HG03175 (cell line): ENCODE measurements at regions not wholly inside any gene's neighbourhood (a gene's known extent, or its start where the extent isn't known, plus 50 kb on each side); places are given as distances from the start of the nearest gene placed in this dataset.

Experiments used
- ATAC-seq: cut with Tn5 transposase; IDR thresholded peaks from one replicate; pipeline ENCODE4 v1.9.1; 2021; ENCODE audit warnings: mild to moderate bottlenecking, moderate library complexity; ENCODE audit not compliant: unreplicated experiment

DNA sequence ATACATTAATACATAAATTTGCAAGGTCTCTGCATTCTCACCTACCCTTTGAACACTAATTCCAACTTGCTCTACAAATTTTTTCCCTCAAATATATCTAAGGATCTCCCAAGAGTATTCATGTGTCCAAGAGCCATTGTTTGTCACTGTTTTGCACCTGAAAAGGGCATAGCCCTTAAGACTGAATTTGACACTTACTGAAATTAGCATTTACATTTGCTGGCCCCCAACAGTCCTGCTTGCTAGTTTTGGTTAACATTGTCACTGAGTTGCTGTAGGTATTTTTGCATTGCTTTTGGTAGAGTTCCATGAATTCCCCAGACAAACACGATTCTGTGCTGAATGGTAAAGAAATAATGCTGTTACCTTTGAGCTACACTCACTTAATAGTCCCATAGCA is 57.3 kb downstream of the KCNA4 start:
- ATAC-seq: no peak

DNA sequence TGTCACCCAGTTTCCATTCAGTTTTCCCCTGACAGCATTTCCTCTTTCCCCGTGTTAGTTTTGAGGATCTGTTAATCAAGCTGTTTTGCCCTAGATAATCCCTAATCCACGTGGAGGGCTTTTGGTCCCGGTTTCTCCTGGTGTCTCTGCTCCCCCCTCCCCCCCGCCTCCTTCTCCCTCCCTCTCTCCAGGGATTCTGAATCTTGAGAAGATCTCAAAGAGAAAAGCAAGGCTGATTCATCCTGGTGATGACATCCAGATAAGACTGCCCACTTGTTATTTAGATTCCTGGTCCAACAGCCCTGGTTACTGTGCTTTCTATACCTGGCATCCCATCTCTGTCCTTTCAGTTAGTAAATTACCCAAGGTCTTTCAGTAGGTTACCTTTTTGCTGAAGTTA is 59.4 kb downstream of the KCNA4 start:
- no peak for ATAC-seq

DNA sequence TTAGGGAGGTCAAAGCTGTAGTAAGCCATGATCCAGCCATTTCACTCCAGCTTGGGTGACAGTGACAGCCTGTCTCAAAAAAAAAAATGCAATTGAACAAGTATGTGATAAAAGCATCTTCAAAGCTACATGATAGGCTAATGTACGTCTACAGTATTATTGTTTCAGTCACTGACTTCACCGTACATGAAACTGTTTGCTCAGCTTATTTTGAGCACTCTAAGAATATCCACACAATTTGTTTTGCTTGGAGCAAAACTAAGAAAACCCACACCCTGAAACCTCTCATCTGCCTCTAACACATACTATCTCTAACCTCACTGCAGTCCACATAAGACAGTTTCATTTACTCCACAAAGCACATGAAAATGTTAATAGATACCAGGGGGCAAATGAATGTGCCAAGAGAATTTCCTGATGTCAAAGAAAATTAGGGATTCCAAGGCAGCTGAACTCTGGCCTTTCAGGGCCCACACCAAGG is 60.7 kb downstream of the KCNA4 start:
- ATAC-seq: no peak

DNA sequence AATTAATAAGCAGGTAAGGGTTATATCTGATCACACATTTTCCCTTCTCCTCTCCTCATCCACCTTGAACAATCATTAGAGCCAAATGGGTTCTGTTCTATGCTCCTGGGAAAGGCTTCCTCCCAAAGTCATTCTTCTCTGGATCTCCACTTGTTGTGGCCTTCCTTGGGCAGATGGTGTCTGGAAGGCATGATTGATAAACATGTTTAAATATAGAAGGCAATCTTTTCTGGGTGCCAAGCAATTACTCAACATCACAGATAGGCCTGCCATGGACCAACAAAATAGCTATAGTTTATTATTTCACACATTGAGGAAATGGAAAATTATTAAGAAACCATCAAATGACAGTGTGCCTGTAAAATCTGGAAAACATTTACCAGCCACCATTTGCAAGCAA is 73.5 kb downstream of the KCNA4 start:
- ATAC-seq: no peak

DNA sequence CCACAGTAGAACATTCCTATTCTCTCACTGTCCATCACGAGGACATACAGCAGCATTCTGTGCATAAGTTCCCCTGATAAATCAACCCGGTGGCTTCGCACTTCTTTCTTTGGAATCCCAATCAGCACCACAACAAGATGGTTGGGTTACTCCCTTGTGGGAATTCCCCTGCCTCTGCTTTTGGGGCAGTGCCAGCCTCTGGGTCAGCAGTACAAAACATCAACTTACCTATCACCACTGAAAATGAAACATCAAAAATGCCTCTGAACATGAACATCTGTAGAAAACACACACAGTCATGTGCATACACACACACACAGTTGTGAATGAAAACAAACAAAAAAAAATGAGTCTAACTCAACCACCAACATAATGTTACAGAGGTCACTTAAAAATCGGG is 79.3 kb downstream of the KCNA4 start:
- no peak for ATAC-seq

DNA sequence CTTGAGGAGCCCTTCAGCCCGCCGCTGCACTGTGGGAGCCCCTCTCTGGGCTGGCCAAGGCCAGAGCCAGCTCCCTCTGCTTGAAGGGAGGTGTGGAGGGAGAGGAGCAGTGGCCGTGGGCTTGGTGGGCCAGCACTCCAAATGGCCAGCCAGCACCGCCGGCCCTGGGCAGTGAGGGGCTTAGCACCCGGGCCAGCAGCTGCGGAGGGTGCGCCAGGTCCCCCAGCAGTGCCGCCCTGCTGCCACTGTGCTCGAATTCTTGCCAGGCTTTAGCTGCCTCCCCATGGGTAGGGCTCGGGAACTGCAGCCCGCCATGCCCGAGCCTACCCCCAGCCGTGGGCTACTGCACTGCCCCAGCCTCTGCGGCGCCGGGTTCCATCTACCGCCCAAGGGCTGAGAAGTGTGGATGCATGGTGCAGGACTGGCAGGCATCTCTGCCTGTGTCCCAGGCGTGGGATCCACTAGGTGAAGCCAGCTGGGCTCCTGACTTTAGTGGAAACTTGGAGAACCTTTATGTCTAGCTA is 82.7 kb downstream of the KCNA4 start:
- no peak for ATAC-seq

DNA sequence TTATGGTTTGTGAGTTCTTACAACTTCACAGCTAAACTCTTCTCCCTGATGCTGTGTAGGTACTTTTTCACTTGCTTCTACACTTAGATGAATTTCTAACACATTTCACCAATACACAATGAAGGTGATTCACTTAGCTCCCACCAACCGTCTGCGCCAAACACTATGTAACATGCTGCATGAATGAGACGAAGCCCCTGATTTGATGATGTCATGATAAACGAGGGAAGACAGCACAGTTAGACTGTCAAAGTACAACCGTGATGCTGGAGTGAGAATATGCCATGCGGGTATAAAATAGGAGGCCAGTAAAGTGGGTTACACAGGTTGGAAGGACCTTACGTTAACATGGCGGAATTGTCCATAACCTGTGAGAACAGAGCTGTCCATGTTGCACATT is 100.8 kb downstream of the KCNA4 start:
- no peak for ATAC-seq

DNA sequence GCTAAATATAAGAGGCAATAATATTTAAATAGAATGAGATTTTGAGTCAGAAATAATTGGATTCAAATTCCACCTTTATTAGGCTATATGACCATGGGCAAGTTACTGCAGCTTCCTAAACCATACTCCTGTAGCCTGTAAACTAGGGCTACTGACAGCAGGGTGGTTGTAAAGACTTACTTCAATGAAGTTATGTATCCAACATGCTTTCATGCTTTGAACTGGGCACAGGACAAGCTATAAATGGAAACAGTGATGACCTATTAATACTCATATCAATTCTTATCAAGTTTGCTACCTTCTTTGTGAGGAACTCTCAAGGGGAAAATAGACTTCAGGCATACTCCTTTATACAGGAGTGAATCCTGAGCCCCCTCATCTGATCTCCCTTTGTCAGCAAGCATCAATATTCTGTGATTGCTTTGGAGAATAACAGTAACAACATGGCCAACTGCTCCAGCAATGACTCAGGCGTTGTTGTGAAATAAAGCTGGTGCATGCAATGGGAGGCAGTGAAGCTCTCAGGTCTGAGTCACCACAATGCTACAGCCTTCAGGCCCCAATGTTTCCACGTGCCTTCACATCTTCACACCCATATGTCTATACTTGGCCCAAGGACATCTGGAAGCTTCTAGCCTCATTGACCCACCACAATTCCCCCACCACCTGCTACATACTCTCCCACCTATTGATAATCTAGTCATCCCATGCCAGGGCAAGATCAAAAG is 102.5 kb downstream of the KCNA4 start:
- ATAC-seq: no peak

DNA sequence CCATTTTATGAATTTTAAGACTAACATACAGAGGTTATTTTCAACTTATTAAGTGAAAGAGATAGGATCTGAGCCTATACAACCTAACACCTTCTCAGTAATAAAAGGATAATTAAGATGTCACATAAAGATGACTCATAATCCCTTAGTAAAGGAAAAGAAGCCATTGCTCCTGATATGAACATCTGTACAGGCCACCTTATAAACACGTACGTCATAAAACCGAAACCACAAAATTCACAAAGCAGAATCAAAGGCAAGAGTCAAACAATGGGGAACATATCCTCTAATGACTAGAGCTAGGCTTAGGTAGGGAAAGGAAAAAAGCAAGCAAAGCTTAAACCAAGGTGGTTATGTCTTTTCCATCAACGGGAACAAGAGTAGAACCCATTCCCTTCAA is 103.5 kb downstream of the KCNA4 start:
- ATAC-seq: no peak

DNA sequence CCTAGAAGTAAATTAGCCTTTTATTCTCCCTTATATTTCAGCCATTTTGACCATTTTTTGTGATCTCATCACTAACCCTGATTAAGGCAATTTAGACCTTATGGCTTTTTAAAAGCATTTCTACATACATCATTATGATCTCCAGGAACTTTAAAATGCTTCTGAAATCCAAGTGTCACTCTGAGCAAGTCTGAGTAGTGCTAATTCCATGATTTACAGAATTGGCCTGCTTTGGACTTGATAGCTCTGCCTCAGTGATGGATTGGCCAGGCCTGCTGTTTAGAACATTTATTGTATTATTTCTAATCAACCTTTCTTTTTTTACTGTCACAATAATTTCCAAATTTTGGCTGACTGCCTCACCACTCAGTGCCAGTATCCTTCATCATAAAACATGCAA is 116.4 kb downstream of the KCNA4 start:
- no peak for ATAC-seq

DNA sequence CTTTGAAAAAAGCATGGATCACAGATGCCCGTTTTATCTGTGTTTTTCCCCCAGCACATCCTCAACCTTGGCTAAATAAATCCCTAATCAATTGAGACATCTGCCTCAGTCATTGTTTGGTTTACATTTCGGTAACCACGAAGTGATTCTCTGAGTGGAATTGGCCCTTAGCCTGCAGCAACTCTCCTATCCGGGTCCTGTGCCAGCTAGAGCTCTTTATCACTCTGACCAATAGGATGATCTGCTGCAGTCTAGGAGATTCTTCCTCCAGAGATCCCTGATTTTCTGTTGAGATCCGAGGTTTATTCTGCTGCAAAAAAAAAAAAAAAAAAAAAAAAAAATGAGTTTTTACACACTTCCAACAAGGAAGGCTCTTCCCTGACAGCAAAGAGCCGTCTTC is 137.3 kb downstream of the KCNA4 start:
- no peak for ATAC-seq

DNA sequence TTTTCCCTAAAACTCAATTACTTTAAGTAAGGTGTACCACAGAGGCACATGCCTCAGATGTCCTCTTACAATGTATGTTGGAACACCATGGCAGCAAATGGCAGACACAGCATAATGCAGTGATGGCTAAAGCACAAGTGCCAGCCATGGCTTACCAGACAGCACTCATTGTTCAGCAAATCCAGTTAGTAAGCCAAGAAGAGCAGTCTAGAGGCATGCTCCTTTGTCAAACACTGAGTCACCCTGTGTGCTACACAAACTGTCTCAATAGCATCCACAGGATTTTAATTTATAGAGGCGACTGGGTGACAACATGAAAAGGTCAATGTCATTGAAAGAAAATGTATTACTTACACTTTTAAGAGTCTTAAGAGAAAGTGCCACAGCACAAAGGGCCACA is 140.6 kb downstream of the KCNA4 start:
- no peak for ATAC-seq

DNA sequence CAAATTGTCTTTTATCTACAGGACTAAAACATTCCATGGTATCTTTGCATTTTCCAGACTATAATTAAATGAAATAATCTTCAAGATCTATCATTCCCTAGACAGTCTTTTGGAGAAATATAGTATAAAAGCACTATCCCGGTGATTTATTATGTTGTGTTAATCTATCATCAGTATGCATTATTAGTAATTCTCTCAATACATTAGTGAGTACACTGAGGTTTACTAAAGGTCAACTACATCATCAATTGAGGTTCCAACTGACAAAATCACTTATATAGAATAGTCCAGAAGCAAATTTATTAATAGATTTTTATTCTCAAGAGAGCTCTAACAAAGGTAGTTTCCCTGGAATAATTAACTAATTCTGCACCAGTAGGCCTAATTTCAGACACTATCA is 169.6 kb downstream of the KCNA4 start:
- no peak for ATAC-seq

DNA sequence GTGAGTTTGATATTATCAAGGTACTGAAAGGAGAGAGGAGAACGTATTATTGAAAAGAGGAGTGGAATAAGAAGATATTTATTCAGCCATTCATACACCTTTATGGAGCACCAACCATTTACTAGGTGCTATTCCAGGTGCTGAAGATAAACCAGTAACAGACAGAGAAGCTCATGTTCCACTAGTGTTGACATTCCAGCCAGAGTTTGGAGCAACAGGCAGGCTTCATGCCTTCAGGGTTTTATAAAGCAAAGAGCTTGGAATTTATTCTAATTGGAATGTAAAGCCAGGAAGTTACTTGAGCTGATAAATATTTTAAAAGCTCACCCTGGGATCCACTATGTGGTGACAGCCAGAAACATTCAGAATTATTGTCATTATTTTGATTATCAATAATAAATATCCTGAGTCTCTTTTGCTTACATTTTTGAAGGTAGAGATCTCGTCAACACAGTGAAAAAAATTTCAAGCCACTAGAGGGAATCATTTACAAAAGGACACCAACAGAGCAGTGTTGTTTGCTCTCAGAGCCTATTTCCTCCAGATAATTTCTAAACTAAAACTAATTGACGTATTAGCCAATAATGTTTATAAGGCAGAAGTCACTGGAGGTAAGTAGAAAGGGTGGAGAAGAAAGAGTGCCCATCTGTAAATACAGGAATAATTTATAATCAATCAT is 172.0 kb downstream of the KCNA4 start:
- no peak for ATAC-seq

DNA sequence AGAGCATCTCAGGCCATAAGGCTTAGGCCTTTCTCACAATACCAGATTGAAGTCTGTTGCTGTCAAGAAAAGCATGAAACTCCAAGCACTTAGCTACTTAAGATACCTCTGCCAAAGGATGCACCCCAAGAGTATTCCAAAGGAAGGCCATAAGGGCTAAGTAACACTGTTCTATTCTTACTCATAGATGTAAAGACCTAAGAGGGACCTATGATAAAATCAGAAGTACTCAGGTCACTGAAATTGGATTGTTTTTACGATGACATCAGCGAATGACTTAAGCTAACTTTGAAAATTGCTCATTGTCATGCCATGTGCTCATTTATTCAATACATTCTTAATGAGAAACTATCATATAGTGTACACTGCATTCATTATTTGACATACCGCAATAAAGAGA is 172.8 kb downstream of the KCNA4 start:
- no peak for ATAC-seq

DNA sequence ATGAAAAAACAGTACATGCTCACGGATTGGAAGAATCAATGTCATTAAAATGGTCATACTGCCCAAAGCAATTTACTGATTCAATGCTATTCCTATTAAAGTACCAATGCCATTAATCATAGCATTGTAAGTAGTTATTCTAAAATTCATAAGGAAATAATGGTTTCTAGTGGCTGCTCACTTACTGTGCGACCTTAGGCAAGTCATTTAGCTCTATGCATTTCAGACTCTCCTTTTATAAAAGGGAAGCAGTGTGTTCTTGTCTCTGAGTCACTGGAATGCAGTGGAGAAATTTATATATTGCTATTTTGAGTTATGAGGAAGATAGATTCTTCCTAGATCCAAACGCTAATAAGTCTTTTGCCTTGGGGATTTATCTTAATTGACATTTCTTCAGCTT is 174.8 kb downstream of the KCNA4 start:
- no peak for ATAC-seq

DNA sequence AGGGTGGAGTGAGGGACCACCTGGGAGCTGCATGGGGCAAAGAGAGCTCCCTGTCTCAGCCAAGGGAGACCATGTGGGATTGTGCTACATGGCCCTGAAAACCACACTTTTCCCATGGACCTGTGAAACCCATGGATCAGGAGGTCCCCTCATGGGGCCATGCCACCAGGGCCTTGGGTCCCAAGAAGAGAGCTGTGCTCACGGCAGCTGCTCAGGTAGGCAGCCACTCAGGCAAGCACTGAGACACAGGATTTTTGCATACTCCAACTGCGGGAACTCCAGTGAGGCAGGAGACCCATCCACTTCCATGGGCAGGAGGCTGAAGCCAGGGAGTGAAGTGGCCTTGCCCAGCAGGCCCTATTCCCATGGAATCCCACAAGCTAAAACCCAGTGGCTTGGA is 190.0 kb downstream of the KCNA4 start:
- no peak for ATAC-seq

DNA sequence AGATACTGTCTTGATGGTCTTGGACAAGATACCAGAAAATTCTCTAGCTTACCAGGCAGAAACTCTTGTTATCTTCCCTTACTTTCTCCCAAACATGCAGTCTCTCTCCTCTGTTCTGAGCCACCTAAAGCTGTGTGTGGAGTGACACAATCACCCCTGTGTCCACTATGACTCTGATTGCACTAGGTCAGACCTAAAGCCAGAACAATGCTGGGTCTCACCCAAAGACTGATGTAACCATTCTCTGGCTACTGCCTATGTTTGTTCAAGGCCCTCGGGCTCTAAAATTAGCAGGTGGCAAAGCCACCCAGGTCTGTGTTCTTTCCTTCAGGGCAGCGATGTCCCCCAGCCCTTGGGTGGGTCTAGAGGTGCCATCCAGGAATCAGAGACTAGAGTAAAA is 200.5 kb downstream of the KCNA4 start:
- ATAC-seq: no peak

DNA sequence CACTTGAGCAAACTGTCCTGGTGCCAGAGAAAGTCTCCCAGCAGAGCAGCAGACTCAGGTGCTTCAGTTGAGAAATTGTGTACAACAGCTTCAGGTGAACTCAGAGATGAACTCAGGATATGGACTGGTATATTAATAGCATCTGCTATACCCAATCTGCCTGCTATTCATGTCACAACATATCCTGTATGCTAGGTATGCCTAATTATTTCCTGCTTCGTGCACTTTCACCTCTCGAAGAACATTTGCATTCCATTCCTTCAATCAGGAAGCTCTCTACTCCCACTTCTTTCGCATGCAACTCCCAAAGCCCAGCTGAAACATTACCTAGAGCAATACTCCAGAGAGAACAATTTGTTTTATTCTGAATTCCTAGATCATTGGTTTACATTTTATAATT is 207.7 kb downstream of the KCNA4 start:
- no peak for ATAC-seq

DNA sequence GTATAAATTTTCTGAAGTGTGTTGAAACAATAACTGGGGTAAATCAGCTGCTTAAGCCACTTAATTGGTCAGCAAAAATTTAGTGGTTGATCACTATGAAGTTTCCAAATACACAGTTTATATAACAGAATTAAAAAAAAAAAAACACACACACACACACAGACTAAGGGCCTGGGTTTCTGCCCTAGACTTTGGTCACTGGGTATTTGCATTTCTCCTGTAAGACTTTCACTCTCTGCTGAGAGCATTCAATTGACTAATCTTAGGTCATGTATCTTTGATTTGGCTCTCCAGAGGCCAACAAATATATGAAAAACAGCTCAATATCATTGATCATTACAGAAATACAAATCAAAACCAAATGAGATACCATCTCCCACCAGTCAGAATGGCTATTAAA is 214.3 kb downstream of the KCNA4 start:
- ATAC-seq: no peak

DNA sequence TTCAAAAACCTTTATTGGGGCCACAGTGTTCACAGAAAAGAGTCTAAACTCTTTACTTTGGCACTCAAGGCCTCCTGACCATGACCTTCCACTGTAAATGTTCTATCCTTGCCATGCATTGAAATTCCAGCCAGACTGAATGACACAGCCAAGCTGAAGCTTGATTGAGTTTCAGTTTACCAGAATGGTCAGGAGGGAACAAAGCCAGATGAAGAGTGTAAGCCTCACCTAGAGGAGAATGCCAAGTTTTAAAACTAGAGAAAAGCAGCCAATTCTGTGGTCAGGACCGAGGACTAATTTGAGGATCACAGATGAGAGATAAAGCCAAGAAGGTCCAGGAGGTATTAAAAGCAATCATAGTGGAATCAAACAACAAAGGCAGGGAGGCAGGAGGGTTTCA is 215.3 kb downstream of the KCNA4 start:
- no peak for ATAC-seq

DNA sequence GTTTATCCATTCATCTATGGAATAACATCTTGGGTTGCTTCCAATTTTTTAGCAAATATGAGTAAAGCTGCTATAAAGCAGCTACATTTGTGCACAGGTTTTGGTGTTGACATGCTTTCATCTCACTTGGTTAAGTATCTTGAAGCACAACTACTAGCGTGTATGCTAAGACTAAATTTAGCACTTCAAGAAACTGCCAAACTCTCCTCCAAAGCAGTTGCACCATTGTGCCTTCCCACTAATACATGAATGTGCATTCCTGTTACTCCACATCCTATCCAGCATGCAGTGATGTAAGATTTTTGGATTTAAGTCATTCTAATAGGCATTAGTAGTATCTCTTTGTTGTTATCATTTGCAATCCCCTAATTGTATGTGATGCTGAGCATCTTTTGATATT is 230.7 kb downstream of the KCNA4 start:
- ATAC-seq: no peak

DNA sequence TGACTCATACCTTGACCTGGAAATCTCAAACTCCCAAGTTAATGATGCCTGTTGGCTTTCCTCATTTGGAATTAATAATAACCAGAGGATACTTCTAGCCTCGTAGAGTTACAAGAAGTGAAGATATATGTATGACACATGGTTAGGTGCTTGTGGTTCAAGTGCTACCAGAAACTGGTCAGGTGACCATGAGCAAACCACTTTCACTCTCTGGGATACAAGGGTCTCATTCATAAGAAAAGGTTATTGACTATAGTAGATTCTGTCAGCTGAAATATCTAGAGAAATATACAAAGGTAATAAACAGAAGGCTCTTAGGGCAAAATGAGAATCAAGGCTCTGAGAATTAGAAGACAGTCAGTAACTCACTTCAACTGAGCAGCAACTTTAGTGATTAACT is 233.3 kb downstream of the KCNA4 start:
- ATAC-seq: no peak
